ENCODE measurements at regions not wholly inside any gene's neighbourhood (a gene's known extent, or its start where the extent isn't known, plus 50 kb on each side); places are given as distances from the start of the nearest gene placed in this dataset.
"Not testable (repeated sequence)": the region's sequence is repeated elsewhere in the genome, so short reads cannot be mapped to it uniquely, and the experiment has no call there.

DNA sequence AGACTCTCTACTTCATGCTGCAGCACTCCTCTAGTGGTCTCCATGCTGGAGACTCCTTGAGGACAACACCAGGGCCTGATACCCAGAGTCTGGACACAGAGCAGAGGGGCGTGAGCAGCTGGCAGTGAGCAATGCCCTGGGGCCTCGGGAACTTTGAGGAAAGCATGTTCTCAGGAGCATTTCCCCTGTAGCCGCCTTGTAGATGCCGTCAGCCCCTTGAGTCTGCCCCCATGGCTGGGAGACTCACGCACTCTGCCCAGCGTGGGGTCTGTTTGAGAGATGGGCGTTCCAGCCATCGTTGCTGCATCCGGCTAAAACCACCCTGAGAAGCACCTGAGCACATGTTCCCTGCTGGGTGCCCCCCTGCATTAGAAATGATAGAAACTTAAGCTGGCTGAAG, 56.8 kb downstream of the PLXNA1 start:
- Histone ChIP-seq H3K9me3 (replicated peaks; ENCODE audit: low read length) (no peaks in the 10 kb centered on the region), H3K36me3 (ENCODE audit: insufficient read depth, low read length) (peaks cover 6% of the 10 kb centered on the region), H3K4me3 (ENCODE audit: low read length) (no peak overlapping the region), H3K27me3 (ENCODE audit: control insufficient read depth, insufficient read depth, low read length) (peaks cover 27% of the 10 kb centered on the region), H3K9ac (ENCODE audit: low read depth, low read length) (no peak overlapping the region), H3K4me1 (ENCODE audit: control insufficient read depth, insufficient read depth, low read length) (peaks cover 7% of the 10 kb centered on the region), H3K4me2 (ENCODE audit: low read length) (no peak overlapping the region)

DNA sequence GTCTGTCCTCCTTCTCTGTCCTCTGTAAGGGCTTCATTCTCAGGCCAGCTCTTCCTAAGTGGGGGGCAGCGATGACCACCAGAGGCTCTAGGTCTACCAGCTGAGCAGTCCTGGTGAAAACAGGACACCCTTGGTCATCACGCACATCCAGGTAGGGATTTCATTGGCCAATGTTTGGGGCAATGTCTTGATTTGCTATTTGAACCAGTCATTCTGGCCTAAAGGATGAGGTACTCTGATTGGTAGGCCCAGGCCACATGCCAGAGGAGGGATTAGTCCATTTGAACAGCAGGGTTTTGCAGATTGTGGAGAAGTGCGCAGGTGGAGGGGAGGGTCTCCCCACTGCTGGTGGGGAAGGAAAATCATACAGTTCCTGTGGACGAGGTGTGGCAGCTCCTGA, 57.3 kb downstream of the PLXNA1 start:
- Histone ChIP-seq H3K9me3 (replicated peaks; ENCODE audit: low read length) (no peaks in the 10 kb centered on the region), H3K9ac (ENCODE audit: low read depth, low read length) (no peak overlapping the region), H3K36me3 (ENCODE audit: insufficient read depth, low read length) (peaks cover 6% of the 10 kb centered on the region), H3K4me1 (ENCODE audit: control insufficient read depth, insufficient read depth, low read length) (peaks cover 7% of the 10 kb centered on the region), H3K4me2 (ENCODE audit: low read length) (no peak overlapping the region), H3K4me3 (ENCODE audit: low read length) (no peak overlapping the region), H3K27me3 (ENCODE audit: control insufficient read depth, insufficient read depth, low read length) (peaks cover 30% of the 10 kb centered on the region)

DNA sequence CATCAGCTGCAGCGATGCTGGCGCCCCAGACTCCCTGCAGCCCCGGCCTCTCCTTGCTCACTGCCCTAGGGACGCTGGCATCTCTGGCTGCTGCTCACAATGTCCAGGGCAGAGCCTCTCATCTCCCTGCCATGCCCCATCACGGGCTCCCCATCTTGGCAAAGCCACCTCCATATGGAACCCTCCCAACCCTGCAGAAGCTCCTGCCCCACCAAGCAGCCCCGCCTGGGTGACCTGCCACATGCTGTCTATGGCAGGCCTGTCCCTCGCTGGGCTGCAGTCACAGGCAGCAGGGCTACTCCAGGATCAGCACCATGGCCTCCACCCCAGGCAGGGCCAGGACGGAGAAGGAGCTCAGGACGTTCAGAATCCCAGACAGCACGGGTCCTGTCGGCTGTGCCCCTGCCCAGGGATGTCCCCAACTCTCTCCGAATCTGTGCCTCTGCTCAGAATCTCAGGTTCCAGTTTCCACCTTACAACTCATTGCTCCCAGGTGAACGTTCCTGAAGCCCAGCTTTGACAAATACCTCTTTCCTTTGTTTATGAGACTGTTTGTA, 58.4 kb downstream of the PLXNA1 start:
- H3K36me3 ChIP-seq (ENCODE audit: insufficient read depth, low read length): no peaks in the 10 kb centered on the region
- peaks cover 38% of the 10 kb centered on the region for H3K27me3 ChIP-seq (ENCODE audit: control insufficient read depth, insufficient read depth, low read length)
- no peaks in the 10 kb centered on the region for H3K4me1 ChIP-seq (ENCODE audit: control insufficient read depth, insufficient read depth, low read length)
- no peak overlapping the region for H3K4me2 ChIP-seq (ENCODE audit: low read length)
- H3K9me3 ChIP-seq (replicated peaks; ENCODE audit: low read length): no peaks in the 10 kb centered on the region
- no peak overlapping the region for H3K4me3 ChIP-seq (ENCODE audit: low read length)
- H3K9ac ChIP-seq (ENCODE audit: low read depth, low read length): no peak overlapping the region

DNA sequence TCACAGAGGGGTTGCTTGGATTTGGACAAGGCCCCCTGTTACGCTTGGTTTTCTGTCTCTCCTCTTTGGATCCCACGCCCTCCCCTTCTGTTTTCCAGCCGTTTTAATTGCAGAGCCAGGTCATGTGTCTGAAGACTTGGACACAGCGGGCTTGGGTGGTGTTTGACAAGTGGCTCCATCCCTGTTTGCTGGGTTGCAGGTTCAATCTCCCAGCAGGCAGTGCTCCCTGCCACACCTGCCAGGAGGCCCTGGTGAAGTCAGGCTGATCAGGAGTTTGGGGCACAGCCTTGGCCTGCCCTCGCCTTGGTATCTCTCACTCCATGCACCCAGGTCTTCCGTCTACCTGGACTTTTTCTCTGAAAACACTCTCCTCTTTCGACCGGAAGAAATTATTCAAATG, 59.0 kb downstream of the PLXNA1 start:
- Histone ChIP-seq H3K9me3 (replicated peaks; ENCODE audit: low read length) (no peaks in the 10 kb centered on the region), H3K27me3 (ENCODE audit: control insufficient read depth, insufficient read depth, low read length) (peaks cover 38% of the 10 kb centered on the region), H3K4me2 (ENCODE audit: low read length) (no peak overlapping the region), H3K36me3 (ENCODE audit: insufficient read depth, low read length) (no peaks in the 10 kb centered on the region), H3K4me3 (ENCODE audit: low read length) (no peak overlapping the region), H3K4me1 (ENCODE audit: control insufficient read depth, insufficient read depth, low read length) (no peaks in the 10 kb centered on the region), H3K9ac (ENCODE audit: low read depth, low read length) (no peak overlapping the region)

DNA sequence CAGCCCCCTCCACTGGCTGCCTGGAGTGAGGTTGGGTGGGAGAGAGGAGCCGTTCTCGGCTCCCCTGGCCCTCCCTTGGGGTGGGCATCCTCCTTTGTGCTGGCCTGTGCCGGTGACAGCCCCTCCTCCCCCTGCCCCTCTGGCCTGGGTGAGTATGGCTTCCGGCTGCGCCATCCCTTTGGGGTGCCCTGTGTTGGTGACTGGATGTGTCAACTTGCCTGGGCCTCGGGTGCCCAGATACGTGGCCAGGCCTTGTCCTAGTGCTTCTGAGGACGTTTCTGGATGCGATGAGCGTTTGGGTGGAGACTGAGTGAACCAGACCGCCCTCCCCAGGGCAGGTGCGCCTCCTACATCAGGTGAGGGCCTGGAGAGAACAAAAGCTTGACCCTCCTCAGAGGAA, 59.7 kb downstream of the PLXNA1 start:
- H3K27me3 ChIP-seq (ENCODE audit: control insufficient read depth, insufficient read depth, low read length): peaks cover 38% of the 10 kb centered on the region
- H3K9ac ChIP-seq (ENCODE audit: low read depth, low read length): no peak overlapping the region
- H3K9me3 ChIP-seq (replicated peaks; ENCODE audit: low read length): no peaks in the 10 kb centered on the region
- H3K4me1 ChIP-seq (ENCODE audit: control insufficient read depth, insufficient read depth, low read length): no peaks in the 10 kb centered on the region
- H3K36me3 ChIP-seq (ENCODE audit: insufficient read depth, low read length): no peaks in the 10 kb centered on the region
- no peak overlapping the region for H3K4me3 ChIP-seq (ENCODE audit: low read length)
- no peak overlapping the region for H3K4me2 ChIP-seq (ENCODE audit: low read length)

DNA sequence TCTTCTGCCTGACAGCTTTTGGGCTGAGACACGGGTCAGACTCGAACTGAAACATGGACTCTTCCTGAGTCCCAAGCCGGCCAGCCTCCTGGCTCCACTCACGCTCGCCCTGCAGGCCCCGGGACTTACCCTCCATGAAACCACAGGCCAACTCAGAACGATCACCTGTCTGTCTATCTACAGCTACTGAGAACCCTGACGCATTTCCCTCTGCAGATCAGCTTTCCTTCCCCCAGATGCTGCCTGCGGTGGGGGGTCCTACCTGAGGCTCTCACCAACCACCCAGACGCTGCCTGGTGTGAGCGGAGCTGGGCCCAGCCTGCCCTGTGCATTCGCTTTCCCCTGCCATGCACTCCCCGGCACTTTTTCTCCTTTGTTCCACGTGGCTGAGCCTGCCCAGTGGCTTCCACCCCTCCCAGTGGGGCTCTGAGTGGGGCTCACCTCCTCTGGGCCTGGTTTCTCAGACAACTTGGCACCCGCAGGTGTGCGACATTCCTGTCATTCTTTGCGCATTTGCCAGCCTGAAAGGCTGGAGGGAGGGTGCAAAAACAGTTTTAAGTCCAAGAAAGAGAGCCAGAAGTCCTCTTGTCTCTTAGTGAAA, 60.2 kb downstream of the PLXNA1 start:
- H3K4me1 ChIP-seq (ENCODE audit: control insufficient read depth, insufficient read depth, low read length): no peaks in the 10 kb centered on the region
- H3K9ac ChIP-seq (ENCODE audit: low read depth, low read length): no peak overlapping the region
- no peaks in the 10 kb centered on the region for H3K36me3 ChIP-seq (ENCODE audit: insufficient read depth, low read length)
- no peak overlapping the region for H3K4me2 ChIP-seq (ENCODE audit: low read length)
- H3K27me3 ChIP-seq (ENCODE audit: control insufficient read depth, insufficient read depth, low read length): peaks cover 38% of the 10 kb centered on the region
- H3K4me3 ChIP-seq (ENCODE audit: low read length): no peak overlapping the region
- H3K9me3 ChIP-seq (replicated peaks; ENCODE audit: low read length): no peaks in the 10 kb centered on the region

DNA sequence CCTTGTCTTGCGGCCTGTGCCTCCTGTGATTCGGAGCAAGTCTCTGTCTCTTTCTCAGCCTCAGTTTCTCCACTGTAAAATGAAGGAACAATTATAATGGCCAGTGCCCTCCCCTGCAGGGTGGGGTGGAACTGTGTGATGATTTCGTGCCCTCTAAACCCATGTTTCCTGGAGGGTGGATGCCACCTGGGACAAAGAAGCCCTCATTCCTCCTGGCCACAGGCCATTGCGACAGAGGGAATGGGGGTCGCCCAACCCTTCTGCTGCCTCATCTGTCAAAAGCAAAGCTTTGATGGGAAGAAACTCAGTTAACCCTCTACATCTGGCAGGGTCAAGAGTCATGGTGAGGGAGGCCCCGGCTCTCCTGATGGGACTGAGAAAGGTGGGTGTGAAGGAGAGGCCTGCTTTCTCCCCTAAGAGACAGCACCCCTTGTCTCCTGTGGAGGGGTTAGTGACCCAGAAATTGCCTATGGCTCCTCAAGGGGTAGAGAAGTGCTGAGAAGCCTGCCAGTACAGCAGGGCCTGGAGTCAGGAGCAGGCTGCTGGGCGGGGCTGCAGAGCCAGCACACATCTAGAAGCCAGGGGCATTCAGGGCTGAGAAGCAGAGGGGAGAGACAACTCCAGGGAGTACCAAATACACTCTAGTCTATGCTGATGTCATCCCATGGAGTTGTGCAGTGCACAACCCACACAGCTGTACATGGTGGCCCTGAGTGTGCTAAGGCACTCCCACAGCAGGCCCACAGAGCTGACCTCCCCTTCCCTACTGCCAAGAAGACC, 61.0 kb downstream of the PLXNA1 start:
- Histone ChIP-seq H3K4me3 (ENCODE audit: low read length) (no peak overlapping the region), H3K9ac (ENCODE audit: low read depth, low read length) (no peak overlapping the region), H3K4me1 (ENCODE audit: control insufficient read depth, insufficient read depth, low read length) (no peaks in the 10 kb centered on the region), H3K36me3 (ENCODE audit: insufficient read depth, low read length) (no peaks in the 10 kb centered on the region), H3K4me2 (ENCODE audit: low read length) (no peak overlapping the region), H3K27me3 (ENCODE audit: control insufficient read depth, insufficient read depth, low read length) (peaks cover 40% of the 10 kb centered on the region), H3K9me3 (replicated peaks; ENCODE audit: low read length) (no peaks in the 10 kb centered on the region)

DNA sequence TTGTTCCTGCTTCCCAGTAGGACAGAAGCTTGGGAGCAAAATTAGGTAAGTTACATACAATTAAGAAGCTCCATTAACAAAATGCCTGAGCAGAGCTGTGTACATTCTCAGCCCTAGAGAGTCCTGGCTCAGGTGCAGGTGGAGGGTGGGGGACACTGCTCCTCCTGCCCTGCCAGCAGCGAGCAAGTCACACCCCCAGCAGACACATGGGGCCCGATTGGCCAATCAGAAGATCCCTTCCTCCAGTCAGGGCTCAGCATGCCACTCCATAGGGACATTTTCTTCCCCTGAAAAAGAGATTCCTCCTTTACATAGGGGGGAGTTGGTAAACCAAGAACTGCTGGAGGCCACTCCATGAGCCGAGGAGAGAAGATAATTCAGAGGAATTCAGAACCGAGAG, 62.1 kb downstream of the PLXNA1 start:
- H3K27me3 ChIP-seq (ENCODE audit: control insufficient read depth, insufficient read depth, low read length): peaks cover 35% of the 10 kb centered on the region
- no peaks in the 10 kb centered on the region for H3K9me3 ChIP-seq (replicated peaks; ENCODE audit: low read length)
- no peak overlapping the region for H3K9ac ChIP-seq (ENCODE audit: low read depth, low read length)
- H3K36me3 ChIP-seq (ENCODE audit: insufficient read depth, low read length): no peaks in the 10 kb centered on the region
- H3K4me1 ChIP-seq (ENCODE audit: control insufficient read depth, insufficient read depth, low read length): no peaks in the 10 kb centered on the region
- H3K4me2 ChIP-seq (ENCODE audit: low read length): no peak overlapping the region
- H3K4me3 ChIP-seq (ENCODE audit: low read length): no peak overlapping the region

DNA sequence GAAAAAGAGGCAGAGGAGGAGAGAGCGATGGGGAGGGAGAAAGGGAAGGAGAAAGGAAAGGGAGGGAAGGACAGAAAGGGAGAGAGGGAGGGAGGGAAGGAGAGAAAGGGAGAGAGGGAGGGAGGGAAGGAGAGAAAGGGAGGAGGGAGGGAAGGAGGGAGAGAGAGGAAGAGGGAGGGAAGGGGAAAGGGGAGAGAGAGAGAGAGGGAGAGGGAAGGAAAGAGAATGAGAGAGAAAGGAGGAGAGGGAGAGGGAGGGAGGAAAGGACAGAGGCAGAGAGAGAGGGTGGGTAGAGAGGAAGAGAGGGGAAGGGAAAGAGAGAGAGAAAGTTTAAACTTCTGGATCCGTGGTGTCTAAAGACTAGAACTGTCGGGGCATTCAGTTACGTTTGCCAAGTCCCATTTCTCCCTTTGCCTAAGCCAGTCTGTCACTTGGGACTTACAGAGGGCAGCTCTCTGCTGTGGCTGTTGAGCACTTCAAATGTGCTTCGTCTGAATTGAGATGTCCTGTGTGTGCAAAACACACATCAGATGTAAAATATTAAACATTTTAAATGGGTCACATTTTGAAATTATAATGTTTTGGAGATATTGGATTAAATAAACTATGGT, 62.6 kb downstream of the PLXNA1 start:
- H3K4me1 ChIP-seq (ENCODE audit: control insufficient read depth, insufficient read depth, low read length): no peaks in the 10 kb centered on the region
- H3K4me3 ChIP-seq (ENCODE audit: low read length): no peak overlapping the region
- H3K4me2 ChIP-seq (ENCODE audit: low read length): no peak overlapping the region
- no peaks in the 10 kb centered on the region for H3K9me3 ChIP-seq (replicated peaks; ENCODE audit: low read length)
- H3K27me3 ChIP-seq (ENCODE audit: control insufficient read depth, insufficient read depth, low read length): peaks cover 35% of the 10 kb centered on the region
- no peaks in the 10 kb centered on the region for H3K36me3 ChIP-seq (ENCODE audit: insufficient read depth, low read length)
- H3K9ac ChIP-seq (ENCODE audit: low read depth, low read length): no peak overlapping the region

DNA sequence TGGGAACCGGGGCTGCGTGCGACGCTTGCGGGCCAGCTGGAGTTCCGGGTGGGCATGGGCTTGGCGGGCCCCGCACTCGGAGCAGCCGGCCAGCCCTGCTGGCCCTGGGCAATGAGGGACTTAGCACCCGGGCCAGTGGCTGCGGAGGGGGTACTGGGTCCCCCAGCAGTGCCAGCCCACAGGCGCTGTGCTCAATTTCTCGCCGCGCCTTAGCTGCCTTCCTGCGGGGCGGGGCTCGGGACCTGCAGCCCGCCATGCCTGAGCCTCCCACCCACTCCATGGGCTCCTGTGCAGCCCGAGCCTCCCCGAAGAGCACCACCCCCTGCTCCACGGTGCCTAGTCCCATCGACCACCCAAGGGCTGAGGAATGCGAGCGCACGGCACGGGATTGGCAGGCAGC, 63.8 kb downstream of the PLXNA1 start:
- not testable (repeated sequence) for H3K4me3 ChIP-seq (ENCODE audit: low read length); H3K9ac ChIP-seq (ENCODE audit: low read depth, low read length); H3K4me2 ChIP-seq (ENCODE audit: low read length); H3K36me3 ChIP-seq (ENCODE audit: insufficient read depth, low read length); H3K4me1 ChIP-seq (ENCODE audit: control insufficient read depth, insufficient read depth, low read length); H3K9me3 ChIP-seq (replicated peaks; ENCODE audit: low read length)
- peaks cover 41% of the 10 kb centered on the region for H3K27me3 ChIP-seq (ENCODE audit: control insufficient read depth, insufficient read depth, low read length)

DNA sequence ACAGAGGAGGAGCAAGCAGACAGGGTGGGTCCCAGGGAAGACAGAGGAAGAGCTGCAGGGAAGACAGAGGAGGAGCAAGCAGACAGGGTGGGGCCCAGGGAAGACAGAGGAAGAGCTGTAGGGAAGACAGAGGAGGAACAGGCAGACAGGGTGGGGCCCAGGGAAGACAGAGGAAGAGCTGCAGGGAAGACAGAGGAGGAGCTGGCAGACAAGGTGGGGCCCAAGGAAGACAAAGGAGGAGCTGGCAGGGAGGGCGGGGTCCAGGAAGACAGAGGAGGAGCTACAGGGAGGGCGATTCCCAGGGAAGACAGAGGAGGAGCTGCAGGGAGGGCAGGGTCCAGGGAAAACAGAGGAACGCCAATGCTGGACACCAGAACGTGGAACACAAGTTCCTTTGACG, 66.5 kb downstream of the PLXNA1 start:
- no peaks in the 10 kb centered on the region for H3K9me3 ChIP-seq (replicated peaks; ENCODE audit: low read length)
- no peak overlapping the region for H3K9ac ChIP-seq (ENCODE audit: low read depth, low read length)
- H3K4me3 ChIP-seq (ENCODE audit: low read length): no peak overlapping the region
- H3K4me2 ChIP-seq (ENCODE audit: low read length): no peak overlapping the region
- H3K36me3 ChIP-seq (ENCODE audit: insufficient read depth, low read length): no peaks in the 10 kb centered on the region
- peaks cover 42% of the 10 kb centered on the region for H3K27me3 ChIP-seq (ENCODE audit: control insufficient read depth, insufficient read depth, low read length)
- H3K4me1 ChIP-seq (ENCODE audit: control insufficient read depth, insufficient read depth, low read length): no peaks in the 10 kb centered on the region

All from skeletal muscle satellite cell (primary cell).